ENCODE measurements at regions not wholly inside any gene's neighbourhood (a gene's known extent, or its start where the extent isn't known, plus 50 kb on each side); places are given as distances from the start of the nearest gene placed in this dataset.
A peak's percentile ranks its signal among the peaks of the same experiment; 100 is the strongest.

DNA sequence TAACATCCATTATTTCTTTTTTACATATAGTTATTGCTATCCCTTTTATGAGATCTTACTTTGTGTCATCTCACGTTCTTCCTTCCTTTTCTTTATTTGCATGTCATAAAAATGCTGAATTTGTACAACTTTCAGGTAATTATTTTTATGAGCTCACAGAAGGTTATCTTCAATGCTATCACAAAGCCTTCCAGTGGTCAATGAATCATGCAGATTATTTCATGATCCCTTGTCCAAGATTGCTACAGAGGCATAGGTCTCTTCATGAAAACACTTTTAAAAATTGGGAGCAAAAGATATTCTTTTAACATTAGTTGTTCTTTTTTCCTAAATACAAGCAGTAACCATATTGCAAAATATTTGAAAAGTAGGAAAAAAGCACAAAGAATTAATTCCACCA lies 880.1 kb upstream of the NR2F2 start:
- peaks cover 21% of the 10 kb centered on the region for H3K4me1 ChIP-seq (ENCODE audit: low read depth)
- DNase-seq (ENCODE audit: low read depth in 1 of 2, low spot score in 1 of 2), result no peak
- H3K36me3 ChIP-seq, result no peaks in the 10 kb centered on the region
- no peaks in the 10 kb centered on the region for H3K27me3 ChIP-seq
- TF ChIP-seq, protein P1, sequence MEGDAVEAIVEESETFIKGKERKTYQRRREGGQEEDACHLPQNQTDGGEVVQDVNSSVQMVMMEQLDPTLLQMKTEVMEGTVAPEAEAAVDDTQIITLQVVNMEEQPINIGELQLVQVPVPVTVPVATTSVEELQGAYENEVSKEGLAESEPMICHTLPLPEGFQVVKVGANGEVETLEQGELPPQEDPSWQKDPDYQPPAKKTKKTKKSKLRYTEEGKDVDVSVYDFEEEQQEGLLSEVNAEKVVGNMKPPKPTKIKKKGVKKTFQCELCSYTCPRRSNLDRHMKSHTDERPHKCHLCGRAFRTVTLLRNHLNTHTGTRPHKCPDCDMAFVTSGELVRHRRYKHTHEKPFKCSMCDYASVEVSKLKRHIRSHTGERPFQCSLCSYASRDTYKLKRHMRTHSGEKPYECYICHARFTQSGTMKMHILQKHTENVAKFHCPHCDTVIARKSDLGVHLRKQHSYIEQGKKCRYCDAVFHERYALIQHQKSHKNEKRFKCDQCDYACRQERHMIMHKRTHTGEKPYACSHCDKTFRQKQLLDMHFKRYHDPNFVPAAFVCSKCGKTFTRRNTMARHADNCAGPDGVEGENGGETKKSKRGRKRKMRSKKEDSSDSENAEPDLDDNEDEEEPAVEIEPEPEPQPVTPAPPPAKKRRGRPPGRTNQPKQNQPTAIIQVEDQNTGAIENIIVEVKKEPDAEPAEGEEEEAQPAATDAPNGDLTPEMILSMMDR (IDR thresholded peaks at IDR 0.05; ENCODE audit: low read depth, low read length), result no peak
- H3K27ac ChIP-seq, result no peak overlapping the region
- no peak overlapping the region for H3K4me3 ChIP-seq
- H3K9me3 ChIP-seq (ENCODE audit: low read depth), result no peaks in the 10 kb centered on the region

DNA sequence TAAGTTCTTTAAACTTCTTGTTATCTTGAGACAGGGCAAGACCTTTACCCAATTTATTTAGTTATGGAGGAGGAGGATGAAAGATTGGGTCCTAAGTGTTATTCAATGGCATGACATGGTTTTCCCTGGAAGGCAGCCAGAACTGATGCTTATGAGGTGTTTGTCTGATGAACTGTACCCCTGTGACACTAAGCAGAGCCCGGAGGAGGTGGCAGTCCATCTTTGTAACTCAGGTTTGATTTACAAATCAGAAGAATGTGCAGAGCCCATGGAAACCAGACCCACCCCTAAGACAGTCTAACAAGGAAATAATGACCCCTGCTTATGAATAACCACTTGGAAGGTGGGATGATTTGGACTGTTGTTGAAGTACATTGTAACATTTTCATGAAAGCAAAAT lies 878.6 kb upstream of the NR2F2 start:
- Histone ChIP-seq H3K9me3 (ENCODE audit: low read depth) (no peaks in the 10 kb centered on the region), H3K36me3 (no peaks in the 10 kb centered on the region), H3K4me1 (ENCODE audit: low read depth) (peaks cover 21% of the 10 kb centered on the region), H3K27ac (peak overlapping the region; percentile 69), H3K4me3 (no peak overlapping the region), H3K27me3 (no peaks in the 10 kb centered on the region)
- TF ChIP-seq, protein P1 (IDR thresholded peaks at IDR 0.05; ENCODE audit: low read depth, low read length), result no peak
- peak in 1 of 2 donors; percentile 91 for DNase-seq (ENCODE audit: low read depth in 1 of 2, low spot score in 1 of 2)

DNA sequence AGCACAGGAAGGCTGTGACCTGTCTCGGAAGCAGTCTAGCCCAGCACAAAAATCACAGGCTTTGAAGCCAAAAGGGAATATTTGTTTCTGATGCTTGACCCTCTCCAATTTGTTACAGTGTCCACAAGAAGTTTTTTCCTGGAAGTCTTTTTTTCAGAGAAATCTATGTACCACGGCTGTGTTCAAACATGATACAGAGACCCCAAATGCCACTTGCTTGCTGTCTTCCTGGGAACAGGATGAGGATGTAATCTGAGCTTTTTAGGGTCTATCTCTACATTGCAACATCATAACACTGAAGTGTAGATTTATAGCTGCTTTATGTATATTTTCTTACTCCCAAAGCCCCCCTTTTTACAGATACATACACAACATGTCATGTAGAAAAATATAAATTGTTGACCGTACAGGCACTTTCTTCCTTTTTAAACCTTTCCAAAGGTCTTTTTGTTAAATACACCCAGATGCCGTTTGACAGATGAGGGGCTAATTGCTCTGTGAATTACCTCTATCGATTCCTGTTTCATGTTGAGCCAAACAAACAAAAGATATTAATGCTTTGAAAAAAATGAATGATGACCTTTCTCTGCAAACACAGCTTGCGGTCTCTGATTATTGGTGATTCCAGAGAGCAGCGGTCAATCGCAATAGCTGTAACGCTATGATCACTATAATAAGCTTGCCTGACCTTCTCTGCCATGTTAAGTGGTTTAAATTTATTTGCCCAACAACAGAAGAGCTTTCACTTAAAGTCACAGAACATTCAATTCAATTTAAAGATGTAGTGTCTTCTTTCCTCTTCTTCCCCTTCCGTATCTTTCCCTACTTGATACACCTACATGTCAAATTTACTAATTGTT lies 875.9 kb upstream of the NR2F2 start:
- no peaks in the 10 kb centered on the region for H3K36me3 ChIP-seq
- H3K27ac ChIP-seq, result no peak overlapping the region
- TF ChIP-seq, protein P1 (IDR thresholded peaks at IDR 0.05; ENCODE audit: low read depth, low read length), result no peak
- no peak overlapping the region for H3K4me3 ChIP-seq
- H3K27me3 ChIP-seq, result no peaks in the 10 kb centered on the region
- no peaks in the 10 kb centered on the region for H3K9me3 ChIP-seq (ENCODE audit: low read depth)
- H3K4me1 ChIP-seq (ENCODE audit: low read depth), result peaks cover 15% of the 10 kb centered on the region
- DNase-seq (ENCODE audit: low read depth in 1 of 2, low spot score in 1 of 2), result no peak

DNA sequence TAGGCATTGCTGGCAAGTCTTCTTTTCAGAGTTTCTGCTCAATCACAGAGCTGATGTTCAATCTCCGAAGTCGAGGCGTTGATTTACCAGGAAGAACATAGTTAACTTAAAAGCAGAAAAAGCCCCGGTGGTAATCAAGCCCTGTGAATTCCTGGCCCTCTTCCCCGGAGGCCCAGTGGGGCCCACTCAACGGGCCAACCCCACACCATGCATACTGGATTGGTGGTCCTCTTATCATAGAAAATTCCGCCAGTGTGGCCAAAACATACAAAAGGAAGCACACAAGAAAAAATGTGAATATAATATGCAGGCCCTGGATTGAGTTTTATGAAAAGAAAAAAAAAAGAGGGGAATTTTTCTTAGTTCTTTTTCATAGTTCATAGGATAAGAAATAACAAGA lies 873.0 kb upstream of the NR2F2 start:
- TF ChIP-seq, protein P1 (IDR thresholded peaks at IDR 0.05; ENCODE audit: low read depth, low read length), result no peak
- Histone ChIP-seq H3K4me1 (ENCODE audit: low read depth) (peaks cover under 1% of the 10 kb centered on the region), H3K27me3 (no peaks in the 10 kb centered on the region), H3K36me3 (no peaks in the 10 kb centered on the region), H3K4me3 (no peak overlapping the region), H3K27ac (no peak overlapping the region), H3K9me3 (ENCODE audit: low read depth) (no peaks in the 10 kb centered on the region)
- peak in 1 of 2 donors; percentile 82 for DNase-seq (ENCODE audit: low read depth in 1 of 2, low spot score in 1 of 2)

DNA sequence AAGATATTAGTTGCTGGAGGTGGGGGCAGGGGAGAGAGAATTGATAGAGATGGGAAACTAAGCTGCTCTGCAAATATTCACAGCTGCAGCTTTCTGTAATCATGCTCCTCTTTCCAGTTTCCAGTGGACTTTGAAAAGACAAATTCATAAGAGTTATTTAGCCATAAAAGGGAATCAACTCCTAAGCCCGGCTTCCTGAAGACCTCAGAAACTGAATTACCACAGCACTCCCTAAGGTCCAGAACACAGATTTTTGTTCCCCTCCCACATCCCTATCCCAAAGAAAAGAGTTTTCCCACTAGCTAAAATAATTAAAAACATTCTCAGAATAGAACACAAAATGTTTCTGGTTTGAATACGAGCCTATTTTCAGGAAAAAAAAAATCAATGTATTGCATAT lies 871.8 kb upstream of the NR2F2 start:
- TF ChIP-seq, protein P1 (IDR thresholded peaks at IDR 0.05; ENCODE audit: low read depth, low read length), result no peak
- H3K27ac ChIP-seq, result no peak overlapping the region

More for the DNA sequence above, 871.8 kb upstream of the NR2F2 start:
- Histone ChIP-seq H3K9me3 (ENCODE audit: low read depth) (no peaks in the 10 kb centered on the region), H3K4me3 (no peak overlapping the region), H3K36me3 (no peaks in the 10 kb centered on the region), H3K27me3 (no peaks in the 10 kb centered on the region), H3K4me1 (ENCODE audit: low read depth) (no peaks in the 10 kb centered on the region)
- DNase-seq (ENCODE audit: low read depth in 1 of 2, low spot score in 1 of 2), result peak in 1 of 2 donors; percentile 35

Data from cardiac muscle cell (in vitro differentiated cells and primary cell).